ENCODE measurements at regions not wholly inside any gene's neighbourhood (a gene's known extent, or its start where the extent isn't known, plus 50 kb on each side); places are given as distances from the start of the nearest gene placed in this dataset.
A peak's percentile ranks its signal among the peaks of the same experiment; 100 is the strongest.

- no peaks in the 10 kb centered on the region for H3K9me3 ChIP-seq (ENCODE audit: control insufficient read depth in 2 of 3, insufficient read depth in 1 of 3, low read length in 3 of 3)
- no peaks in the 10 kb centered on the region for H3K27me3 ChIP-seq (ENCODE audit: control insufficient read depth, insufficient read depth, low read length)
- FAIRE-seq (no peak), DNase-seq (peak in 3 of 5 donors; percentile 30 to 49 (median 45))
- no peak overlapping the region for H3K4me3 ChIP-seq (ENCODE audit: low read length in 3 of 3)
- H3K4me1 ChIP-seq (ENCODE audit: control insufficient read depth in 2 of 3, insufficient read depth in 2 of 3, low read depth in 1 of 3, low read length in 3 of 3): no peaks in the 10 kb centered on the region
- H3K36me3 ChIP-seq (ENCODE audit: control insufficient read depth in 2 of 3, insufficient read depth in 3 of 3, low read length in 3 of 3): no peaks in the 10 kb centered on the region
- H3K9ac ChIP-seq (ENCODE audit: low read length in 3 of 3): no peak overlapping the region
- TF ChIP-seq, protein P1, sequence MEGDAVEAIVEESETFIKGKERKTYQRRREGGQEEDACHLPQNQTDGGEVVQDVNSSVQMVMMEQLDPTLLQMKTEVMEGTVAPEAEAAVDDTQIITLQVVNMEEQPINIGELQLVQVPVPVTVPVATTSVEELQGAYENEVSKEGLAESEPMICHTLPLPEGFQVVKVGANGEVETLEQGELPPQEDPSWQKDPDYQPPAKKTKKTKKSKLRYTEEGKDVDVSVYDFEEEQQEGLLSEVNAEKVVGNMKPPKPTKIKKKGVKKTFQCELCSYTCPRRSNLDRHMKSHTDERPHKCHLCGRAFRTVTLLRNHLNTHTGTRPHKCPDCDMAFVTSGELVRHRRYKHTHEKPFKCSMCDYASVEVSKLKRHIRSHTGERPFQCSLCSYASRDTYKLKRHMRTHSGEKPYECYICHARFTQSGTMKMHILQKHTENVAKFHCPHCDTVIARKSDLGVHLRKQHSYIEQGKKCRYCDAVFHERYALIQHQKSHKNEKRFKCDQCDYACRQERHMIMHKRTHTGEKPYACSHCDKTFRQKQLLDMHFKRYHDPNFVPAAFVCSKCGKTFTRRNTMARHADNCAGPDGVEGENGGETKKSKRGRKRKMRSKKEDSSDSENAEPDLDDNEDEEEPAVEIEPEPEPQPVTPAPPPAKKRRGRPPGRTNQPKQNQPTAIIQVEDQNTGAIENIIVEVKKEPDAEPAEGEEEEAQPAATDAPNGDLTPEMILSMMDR (IDR thresholded peaks at IDR 0.05; ENCODE audit: borderline replicate concordance, extremely low read depth, insufficient read depth): peak; percentile 29
- H3K27ac ChIP-seq (ENCODE audit: low read depth in 2 of 2, low read length in 2 of 2): no peak overlapping the region
- intact Hi-C loops (cut with DNase I): no loop called here
Observed at GRCh38 chr14:25406818-25407217, 356.9 kb upstream of the STXBP6 start.

- no peak for FAIRE-seq
- H3K27ac ChIP-seq (ENCODE audit: low read depth in 2 of 2, low read length in 2 of 2): no peak overlapping the region
- peak in 3 of 5 donors; percentile 38 to 63 (median 52) for DNase-seq
- TF ChIP-seq, protein P1 (IDR thresholded peaks at IDR 0.05; ENCODE audit: borderline replicate concordance, extremely low read depth, insufficient read depth): peak; percentile 51
- H3K36me3 ChIP-seq (ENCODE audit: control insufficient read depth in 2 of 3, insufficient read depth in 3 of 3, low read length in 3 of 3): no peaks in the 10 kb centered on the region
- no peaks in the 10 kb centered on the region for H3K9me3 ChIP-seq (ENCODE audit: control insufficient read depth in 2 of 3, insufficient read depth in 1 of 3, low read length in 3 of 3)
- no peak overlapping the region for H3K9ac ChIP-seq (ENCODE audit: low read length in 3 of 3)
- H3K27me3 ChIP-seq (ENCODE audit: control insufficient read depth, insufficient read depth, low read length): no peaks in the 10 kb centered on the region
- H3K4me3 ChIP-seq (ENCODE audit: low read length in 3 of 3): no peak overlapping the region
- H3K4me1 ChIP-seq (ENCODE audit: control insufficient read depth in 2 of 3, insufficient read depth in 2 of 3, low read depth in 1 of 3, low read length in 3 of 3): no peaks in the 10 kb centered on the region
- intact Hi-C loops (cut with DNase I): no loop called here
Observed at GRCh38 chr14:25400607-25401206, 350.8 kb upstream of the STXBP6 start.

DNA sequence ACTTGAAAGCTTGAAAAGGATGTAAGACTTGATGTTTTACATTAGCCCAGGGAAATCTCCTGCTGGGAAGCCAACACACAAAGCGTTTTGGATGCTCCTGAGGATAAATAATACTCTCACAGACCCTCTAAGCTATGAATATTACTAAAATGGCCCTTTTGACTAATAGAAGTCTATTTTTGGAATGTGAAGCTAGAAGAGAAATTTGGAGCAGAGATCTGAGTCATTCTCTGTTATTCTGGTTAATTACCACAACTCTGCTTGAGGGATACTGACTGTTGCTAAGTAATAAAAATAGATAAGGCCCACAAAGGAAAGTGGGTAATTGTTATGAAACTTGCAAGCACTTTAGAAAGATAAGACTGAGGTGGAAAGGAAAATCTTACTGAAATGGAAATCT, 346.2 kb upstream of the STXBP6 start:
- intact Hi-C loops (cut with DNase I): no loop called here
- Histone ChIP-seq H3K9ac (ENCODE audit: low read length in 3 of 3) (no peak overlapping the region), H3K4me3 (ENCODE audit: low read length in 3 of 3) (no peak overlapping the region), H3K27me3 (ENCODE audit: control insufficient read depth, insufficient read depth, low read length) (no peaks in the 10 kb centered on the region), H3K36me3 (ENCODE audit: control insufficient read depth in 2 of 3, insufficient read depth in 3 of 3, low read length in 3 of 3) (no peaks in the 10 kb centered on the region), H3K4me1 (ENCODE audit: control insufficient read depth in 2 of 3, insufficient read depth in 2 of 3, low read depth in 1 of 3, low read length in 3 of 3) (no peaks in the 10 kb centered on the region), H3K9me3 (ENCODE audit: control insufficient read depth in 2 of 3, insufficient read depth in 1 of 3, low read length in 3 of 3) (no peaks in the 10 kb centered on the region), H3K27ac (ENCODE audit: low read depth in 2 of 2, low read length in 2 of 2) (no peak overlapping the region)
- DNase-seq (no peak), FAIRE-seq (no peak)
- TF ChIP-seq, protein P1 (IDR thresholded peaks at IDR 0.05; ENCODE audit: borderline replicate concordance, extremely low read depth, insufficient read depth): no peak
